Stimulated activated naive CD4-positive, alpha-beta T cell treated with Interleukin-2 at 50 U/mL for 16 hours (primary cell): ENCODE measurements at regions not wholly inside any gene's neighbourhood (a gene's known extent, or its start where the extent isn't known, plus 50 kb on each side); places are given as distances from the start of the nearest gene placed in this dataset.
"Not testable (repeated sequence)": the region's sequence is repeated elsewhere in the genome, so short reads cannot be mapped to it uniquely, and the experiment has no call there.

Source experiments
- DNase-seq: peaks from one replicate; lab custom pipeline; 2025; lab: John Stamatoyannopoulos, UW

GRCh38 chr15:31219221-31219620 is 107.4 kb upstream of the KLF13 start:
- no peak for DNase-seq

- no peak for DNase-seq
Measured at GRCh38 chr15:31221936-31222515, 104.6 kb upstream of the KLF13 start.

- DNase-seq, result no peak
Measured at GRCh38 chr15:31222773-31223341, 103.8 kb upstream of the KLF13 start.

GRCh38 chr15:31223478-31224350 is 102.9 kb upstream of the KLF13 start:
- DNase-seq, result no peak

- DNase-seq, result not testable (repeated sequence)
Measured at GRCh38 chr15:31224661-31225060, 102.0 kb upstream of the KLF13 start.

GRCh38 chr15:31225356-31225955 is 101.2 kb upstream of the KLF13 start:
- DNase-seq, result no peak

- DNase-seq, result no peak
Measured at GRCh38 chr15:31226021-31226420, 100.6 kb upstream of the KLF13 start.

GRCh38 chr15:31227235-31227634 is 99.4 kb upstream of the KLF13 start:
- DNase-seq, result no peak

- no peak for DNase-seq
Measured at GRCh38 chr15:31228011-31228484, 98.6 kb upstream of the KLF13 start.

- no peak for DNase-seq
Measured at GRCh38 chr15:31228980-31229826, 97.4 kb upstream of the KLF13 start.

- DNase-seq, result no peak
Measured at GRCh38 chr15:31230630-31231485, 95.8 kb upstream of the KLF13 start.

- DNase-seq, result no peak
Measured at GRCh38 chr15:31234815-31235214, 91.8 kb upstream of the KLF13 start.

GRCh38 chr15:31235311-31236183 is 91.1 kb upstream of the KLF13 start:
- no peak for DNase-seq

- no peak for DNase-seq
Measured at GRCh38 chr15:31236184-31237042, 90.2 kb upstream of the KLF13 start.

- no peak for DNase-seq
Measured at GRCh38 chr15:31237043-31237324, 89.7 kb upstream of the KLF13 start.

- DNase-seq, result no peak
Measured at GRCh38 chr15:31238906-31239305, 87.7 kb upstream of the KLF13 start.

- DNase-seq, result no peak
Measured at GRCh38 chr15:31239409-31239808, 87.2 kb upstream of the KLF13 start.

- no peak for DNase-seq
Measured at GRCh38 chr15:31241888-31242522, 84.6 kb upstream of the KLF13 start.

GRCh38 chr15:31243895-31244294 is 82.7 kb upstream of the KLF13 start:
- DNase-seq, result no peak
